TTC549 (cell line): ENCODE measurements at regions not wholly inside any gene's neighbourhood (a gene's known extent, or its start where the extent isn't known, plus 50 kb on each side); places are given as distances from the start of the nearest gene placed in this dataset.

ENCODE experiments used
- FAIRE-seq: peaks from 2 replicates; lab custom pipeline; 2012; peaks lifted over from hg19 to GRCh38; lab: Jason Lieb, UNC

GRCh38 chr3:124411728-124412127 lies 318.5 kb upstream of the UMPS start:
- no peak for FAIRE-seq

GRCh38 chr3:124412644-124413043 lies 317.6 kb upstream of the UMPS start:
- FAIRE-seq = no peak

- no peak for FAIRE-seq
Measured at GRCh38 chr3:124413393-124413792, 316.9 kb upstream of the UMPS start.

DNA sequence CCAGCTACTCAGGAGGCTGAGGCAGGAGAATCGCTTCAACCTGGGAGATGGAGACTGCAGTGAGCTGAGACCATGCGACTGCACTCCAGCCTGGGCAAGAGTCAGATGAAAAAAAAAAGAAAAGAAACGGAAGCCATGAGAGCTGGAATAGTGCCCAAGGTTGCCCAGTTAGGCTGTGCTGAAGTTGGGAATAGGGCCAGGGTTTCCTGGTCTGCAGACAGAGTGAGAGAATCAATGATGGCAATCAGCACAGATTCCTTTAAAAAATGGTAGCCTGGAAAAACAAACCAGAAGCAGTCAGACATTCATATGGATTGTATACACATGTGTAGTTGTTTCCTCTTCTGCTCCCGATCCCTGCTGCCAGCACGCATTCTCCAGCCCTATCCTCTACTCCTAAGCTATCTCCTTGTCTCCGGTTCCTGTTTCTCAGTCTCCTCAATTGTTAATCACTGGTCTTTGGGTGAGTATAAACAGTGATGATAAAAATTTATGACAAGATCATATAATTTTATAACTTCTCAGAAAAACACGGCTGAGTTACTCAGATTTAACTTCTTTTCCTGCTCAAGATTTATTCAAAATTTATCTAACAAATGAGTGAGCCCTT lies 316.2 kb upstream of the UMPS start:
- no peak for FAIRE-seq

- no peak for FAIRE-seq
Measured at GRCh38 chr3:124415446-124415960, 314.7 kb upstream of the UMPS start.

DNA sequence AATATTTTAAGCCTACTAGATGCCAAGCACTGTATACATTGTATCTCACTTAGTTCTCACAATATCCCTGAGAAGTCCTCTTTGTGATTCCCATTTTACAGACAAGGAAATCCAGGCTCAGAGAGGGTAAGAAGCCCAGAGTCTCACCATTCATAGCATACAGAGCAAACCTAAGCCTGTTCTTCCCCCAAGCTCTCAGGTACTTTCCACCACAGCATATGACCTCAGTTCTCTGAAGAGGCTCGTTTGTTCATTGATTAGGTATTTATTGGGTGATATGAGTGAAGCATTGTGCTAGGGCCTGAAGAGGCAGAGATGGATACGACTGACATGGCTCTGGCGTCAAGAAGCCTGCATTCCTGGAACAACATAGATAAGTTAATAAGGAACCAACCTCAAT lies 310.9 kb upstream of the UMPS start:
- no peak for FAIRE-seq

- no peak for FAIRE-seq
Measured at GRCh38 chr3:124420392-124420791, 309.9 kb upstream of the UMPS start.

DNA sequence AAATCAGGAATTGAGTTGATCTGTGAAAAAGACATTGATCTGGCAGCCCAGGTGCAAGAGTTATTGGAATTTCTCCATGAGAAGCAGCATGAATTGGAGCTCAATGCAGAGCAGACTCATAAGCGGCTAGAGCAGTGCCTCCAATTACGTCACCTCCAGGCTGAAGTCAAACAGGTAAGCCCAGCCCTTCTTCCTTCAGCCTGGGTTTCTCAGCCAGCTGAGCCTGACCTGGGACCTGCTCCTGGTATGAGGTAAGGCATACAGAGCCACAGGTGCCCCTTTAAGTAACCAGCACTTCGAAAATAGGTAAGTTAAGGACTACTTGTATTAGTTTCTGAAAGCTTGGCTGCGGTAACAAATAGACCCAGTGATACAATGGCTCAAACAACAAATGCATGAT lies 307.4 kb upstream of the UMPS start:
- FAIRE-seq = no peak

DNA sequence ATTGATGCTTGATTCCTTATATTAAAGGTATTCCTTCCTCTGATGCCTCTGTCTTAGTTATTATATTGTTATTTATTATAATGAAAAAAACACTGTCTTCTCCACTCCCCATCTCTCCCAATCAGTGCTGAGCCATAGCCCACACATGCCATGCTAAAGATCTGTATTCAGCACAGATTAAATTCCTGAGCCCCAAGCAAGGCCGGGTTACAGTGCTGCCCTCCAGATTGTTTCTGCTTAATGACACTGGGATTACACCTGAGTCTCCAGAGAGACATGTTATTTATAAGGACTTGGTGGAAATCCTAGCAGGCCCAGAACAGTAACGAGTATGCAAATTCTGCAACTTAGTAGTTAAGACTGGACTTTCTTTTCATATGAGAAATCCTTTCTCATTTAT lies 305.9 kb upstream of the UMPS start:
- no peak for FAIRE-seq

- FAIRE-seq = no peak
Measured at GRCh38 chr3:124425972-124426371, 304.3 kb upstream of the UMPS start.

- FAIRE-seq = no peak
Measured at GRCh38 chr3:124428372-124429128, 301.7 kb upstream of the UMPS start.

- no peak for FAIRE-seq
Measured at GRCh38 chr3:124429129-124429815, 301.0 kb upstream of the UMPS start.

GRCh38 chr3:124431331-124431994 lies 298.8 kb upstream of the UMPS start:
- FAIRE-seq = no peak

DNA sequence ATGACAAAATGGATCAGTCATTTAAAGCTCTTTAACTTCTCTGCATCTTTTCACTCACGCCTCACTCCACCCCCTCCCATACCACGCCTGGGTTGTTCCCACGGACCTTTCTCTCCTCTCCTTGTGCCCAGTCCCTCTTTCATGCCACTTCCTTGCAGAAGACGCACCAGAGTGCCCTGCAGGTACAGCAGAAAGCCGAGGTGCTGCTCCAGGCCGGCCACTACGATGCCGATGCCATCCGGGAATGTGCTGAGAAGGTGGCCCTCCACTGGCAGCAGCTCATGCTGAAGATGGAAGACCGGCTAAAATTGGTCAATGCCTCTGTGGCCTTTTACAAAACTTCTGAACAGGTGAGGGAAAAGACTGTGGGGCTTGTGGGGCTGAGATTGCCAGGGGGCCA lies 296.1 kb upstream of the UMPS start:
- no peak for FAIRE-seq

GRCh38 chr3:124435467-124435866 lies 294.8 kb upstream of the UMPS start:
- FAIRE-seq = no peak

DNA sequence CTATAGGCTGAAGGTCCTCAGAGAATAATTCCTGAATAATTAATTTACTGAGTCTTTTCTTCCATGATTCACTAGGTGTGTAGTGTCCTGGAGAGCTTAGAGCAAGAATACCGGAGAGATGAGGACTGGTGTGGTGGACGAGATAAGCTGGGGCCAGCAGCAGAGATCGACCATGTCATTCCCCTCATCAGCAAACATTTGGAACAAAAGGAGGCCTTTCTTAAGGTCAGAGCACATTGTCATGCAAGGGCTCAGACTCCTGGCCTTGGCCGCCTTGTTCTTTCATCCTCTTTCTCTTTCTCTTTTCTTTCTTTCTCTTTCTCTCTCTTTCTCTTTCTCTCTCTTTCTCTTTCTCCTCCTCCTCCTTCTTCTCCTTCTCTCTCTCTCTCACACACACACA lies 291.4 kb upstream of the UMPS start:
- no peak for FAIRE-seq

GRCh38 chr3:124439603-124440002 lies 290.6 kb upstream of the UMPS start:
- FAIRE-seq = no peak

DNA sequence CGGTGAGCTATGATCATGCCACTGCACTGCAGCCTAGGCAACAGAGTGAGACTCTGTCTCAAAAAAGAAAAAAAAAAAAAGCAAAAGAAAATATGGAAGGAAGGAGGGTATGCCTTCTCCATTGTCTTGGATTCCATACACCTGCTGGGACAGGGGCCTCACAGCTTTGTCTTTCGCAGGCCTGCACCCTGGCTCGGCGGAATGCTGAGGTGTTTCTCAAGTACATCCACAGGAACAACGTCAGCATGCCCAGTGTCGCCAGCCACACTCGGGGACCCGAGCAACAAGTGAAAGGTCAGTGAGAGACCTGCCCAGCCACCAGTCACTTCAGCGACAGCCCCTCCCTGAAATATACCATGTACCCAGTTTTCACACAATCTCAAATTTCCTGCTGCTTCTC lies 288.5 kb upstream of the UMPS start:
- no peak for FAIRE-seq

DNA sequence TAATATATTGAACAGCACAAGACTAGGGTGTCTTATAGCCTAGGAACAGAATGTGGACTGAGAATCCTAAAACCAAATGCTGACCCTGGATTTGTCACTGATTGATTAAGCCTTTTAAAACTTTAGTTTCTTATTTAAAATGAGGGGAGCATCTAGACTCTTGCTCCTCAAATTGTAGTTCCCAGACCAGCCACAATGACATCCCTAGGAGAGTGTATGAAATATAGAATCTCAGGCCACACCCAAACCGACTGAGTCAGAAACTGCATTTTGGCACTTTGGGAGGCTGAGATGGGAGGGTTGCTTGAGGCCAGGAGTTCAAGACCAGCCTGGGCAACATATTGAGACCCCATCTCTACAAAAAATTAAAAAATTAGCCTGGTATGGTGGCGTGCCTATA lies 287.8 kb upstream of the UMPS start:
- FAIRE-seq = no peak

GRCh38 chr3:124443446-124443845 lies 286.8 kb upstream of the UMPS start:
- FAIRE-seq = no peak

- FAIRE-seq = no peak
Measured at GRCh38 chr3:124444075-124444474, 286.2 kb upstream of the UMPS start.

DNA sequence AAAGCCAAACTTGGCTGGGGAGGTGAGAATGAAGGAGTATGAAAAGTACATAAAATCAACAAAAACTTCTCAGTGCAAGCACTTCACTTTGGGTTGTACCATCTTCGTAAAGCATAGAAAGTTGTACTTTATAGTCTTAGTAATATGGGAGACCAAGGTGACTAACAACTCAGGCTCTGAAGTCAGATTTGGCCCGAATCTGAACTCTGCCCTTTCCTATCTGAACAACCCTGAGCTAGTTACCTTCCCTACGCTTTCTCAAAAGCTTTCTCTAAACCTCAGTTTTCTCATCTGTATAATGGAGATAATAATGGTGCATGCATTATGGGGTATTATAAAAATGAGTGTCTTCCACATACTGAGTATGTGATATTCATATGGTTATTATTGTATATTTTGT lies 285.4 kb upstream of the UMPS start:
- no peak for FAIRE-seq

DNA sequence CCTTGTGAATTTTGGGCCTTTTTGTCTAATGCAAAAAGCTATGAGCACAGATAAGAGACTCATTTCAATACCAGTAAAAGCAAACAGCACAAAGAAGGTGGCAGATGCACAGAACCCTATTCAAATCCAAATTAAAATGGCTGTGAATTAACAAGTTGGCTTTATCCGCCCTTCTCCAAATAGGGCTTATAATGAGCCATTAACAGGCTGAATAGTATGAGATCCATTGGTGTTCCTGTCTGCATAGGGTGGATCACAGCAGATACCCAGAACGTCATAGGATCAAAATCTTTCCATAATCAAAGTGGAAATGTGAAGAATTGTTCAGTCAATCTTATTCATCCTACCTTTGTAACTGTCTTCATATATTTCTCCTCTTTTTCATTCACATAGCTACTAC lies 282.4 kb upstream of the UMPS start:
- no peak for FAIRE-seq
